Heart left ventricle (tissue), 13 donors: ENCODE measurements at regions not wholly inside any gene's neighbourhood (a gene's known extent, or its start where the extent isn't known, plus 50 kb on each side); places are given as distances from the start of the nearest gene placed in this dataset.

Experiments
- POLR2A ChIP-seq, 2 donors: fragments of 450-650 bp; IDR thresholded peaks; one replicate each; pipeline ENCODE4 v1.6.1; 2017; ENCODE audit warnings: antibody characterized with exemption in 2 of 2, mild to moderate bottlenecking in 2 of 2, moderate library complexity in 2 of 2
- TF ChIP-seq, protein P1 (sequence below), 12 donors: fragments of 200-600 bp; sonication (generic) in 4 of 12; IDR thresholded peaks; one replicate each; pipeline versions ENCODE4 v1.5.0 to v1.8.0; 2018 to 2022; ENCODE audit warnings: antibody characterized with exemption in 12 of 12, mild to moderate bottlenecking in 5 of 12
- donor health status: ischemic (EF 13 %, LVEDD 7.1; RV severe dilation, severe dysfunction).
- donor health status: DM: no; HTN: yes; CAD: no.
- donor health status: DM: no; HTN: no; CAD: no.
- donor health status: ischemic (EF 25% LVEDD 6.9; RV normal size, moderate dysfunction).
- donor health status: ischemic (EF 25% LVEDD 5.7; RV mildly dilated, moderate dysfunction).
- donor health status: ischemic (EF 35%, LVEDD 5.7; RV mildly dilated, moderate dysfunction).
- donor health status: nonischemic (EF 11% LVEDD 7.7; RV severe dilation, severe dysfunction).
- donor health status: DM: yes; HTN: yes; CAD: no.
- donor health status: PGD.
- donor health status: ischemic (EF 29% LVEDD 5.4; RV normal size, mild dysfunction).
- donor health status: nonischemic (EF 23%, LVEDD 6.1; RV moderate dilation, normal function).

DNA sequence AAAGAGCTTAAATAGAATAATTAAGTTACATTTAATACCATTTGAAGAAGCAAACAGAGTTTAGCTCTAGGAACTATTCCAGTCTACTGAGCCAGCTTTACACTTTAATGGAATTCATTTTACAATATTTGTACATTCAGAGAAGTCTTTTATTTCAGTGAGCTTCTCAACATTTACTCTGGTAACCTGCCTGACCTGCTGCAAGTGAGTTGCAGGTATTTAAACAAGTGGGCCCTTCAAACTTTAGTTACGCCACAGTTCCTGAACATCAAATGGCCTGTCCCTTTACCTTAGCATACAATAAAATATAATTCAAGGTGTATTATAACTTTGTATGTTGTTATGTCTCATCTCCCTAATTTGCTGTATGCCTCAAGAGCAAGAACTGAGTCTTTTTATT, 121.6 kb upstream of the SEMA3C start:
- TF ChIP-seq, protein P1, sequence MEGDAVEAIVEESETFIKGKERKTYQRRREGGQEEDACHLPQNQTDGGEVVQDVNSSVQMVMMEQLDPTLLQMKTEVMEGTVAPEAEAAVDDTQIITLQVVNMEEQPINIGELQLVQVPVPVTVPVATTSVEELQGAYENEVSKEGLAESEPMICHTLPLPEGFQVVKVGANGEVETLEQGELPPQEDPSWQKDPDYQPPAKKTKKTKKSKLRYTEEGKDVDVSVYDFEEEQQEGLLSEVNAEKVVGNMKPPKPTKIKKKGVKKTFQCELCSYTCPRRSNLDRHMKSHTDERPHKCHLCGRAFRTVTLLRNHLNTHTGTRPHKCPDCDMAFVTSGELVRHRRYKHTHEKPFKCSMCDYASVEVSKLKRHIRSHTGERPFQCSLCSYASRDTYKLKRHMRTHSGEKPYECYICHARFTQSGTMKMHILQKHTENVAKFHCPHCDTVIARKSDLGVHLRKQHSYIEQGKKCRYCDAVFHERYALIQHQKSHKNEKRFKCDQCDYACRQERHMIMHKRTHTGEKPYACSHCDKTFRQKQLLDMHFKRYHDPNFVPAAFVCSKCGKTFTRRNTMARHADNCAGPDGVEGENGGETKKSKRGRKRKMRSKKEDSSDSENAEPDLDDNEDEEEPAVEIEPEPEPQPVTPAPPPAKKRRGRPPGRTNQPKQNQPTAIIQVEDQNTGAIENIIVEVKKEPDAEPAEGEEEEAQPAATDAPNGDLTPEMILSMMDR (IDR thresholded peaks at IDR 0.05) = no peak
- no peak for TF ChIP-seq POLR2A (IDR thresholded peaks at IDR 0.05)
